HG03575 (cell line): ENCODE measurements at regions not wholly inside any gene's neighbourhood (a gene's known extent, or its start where the extent isn't known, plus 50 kb on each side); places are given as distances from the start of the nearest gene placed in this dataset.
"Not testable (repeated sequence)": the region's sequence is repeated elsewhere in the genome, so short reads cannot be mapped to it uniquely, and the experiment has no call there.

ENCODE experiments used
- ATAC-seq: cut with Tn5 transposase; IDR thresholded peaks from one replicate; pipeline ENCODE4 v1.9.1; 2021; ENCODE audit not compliant: unreplicated experiment, insufficient number of reproducible peaks, low FRiP score; ENCODE audit errors: extremely low read depth

- ATAC-seq, result no peak
These were observed 53.4 kb upstream of the FRG2C start for GRCh38 chr3:75610773-75611172.

GRCh38 chr3:75611724-75612460 lies 52.2 kb upstream of the FRG2C start:
- not testable (repeated sequence) for ATAC-seq
